SK-MEL-5 (cell line): ENCODE measurements at regions not wholly inside any gene's neighbourhood (a gene's known extent, or its start where the extent isn't known, plus 50 kb on each side); places are given as distances from the start of the nearest gene placed in this dataset.
A peak's percentile ranks its signal among the peaks of the same experiment; 100 is the strongest.

Source experiments
- DNase-seq: peaks from one replicate; pipeline ENCODE4 v3.0.0-alpha.2; 2016; ENCODE audit warnings: low read depth, low spot score
- in situ Hi-C: cut with HindIII; loops from 2 replicates; pipeline ENCODE4 v1.10.0; 2016; ENCODE audit warnings: low sequenced_read_pairs, high pct_unique_total_duplicates, low pct_unique_long_range_greater_than_20kb

- no peak for DNase-seq
- in situ Hi-C loops = no loop called here
These were observed 423.7 kb downstream of the ANXA1 start for GRCh38 chr9:73575101-73576060.

GRCh38 chr9:73577848-73578247, 426.2 kb downstream of the ANXA1 start:
- peak; percentile 24 for DNase-seq
- in situ Hi-C loops = no loop called here

- in situ Hi-C loops = no loop called here
- DNase-seq = no peak
These were observed 428.2 kb downstream of the ANXA1 start for GRCh38 chr9:73579823-73580222.

- no peak for DNase-seq
- in situ Hi-C loops = no loop called here
These were observed 431.9 kb downstream of the ANXA1 start for GRCh38 chr9:73583576-73583975.

GRCh38 chr9:73595036-73595545, 443.4 kb downstream of the ANXA1 start:
- no peak for DNase-seq

GRCh38 chr9:73596321-73596720, 444.7 kb downstream of the ANXA1 start:
- in situ Hi-C loops = no loop called here
- peak; percentile 54 for DNase-seq

More at GRCh38 chr9:73595036-73595545, 443.4 kb downstream of the ANXA1 start:
- in situ Hi-C loops = no loop called here

- in situ Hi-C loops = no loop called here
- DNase-seq = no peak
These were observed 445.4 kb downstream of the ANXA1 start for GRCh38 chr9:73597039-73597438.

GRCh38 chr9:73597771-73598170, 446.1 kb downstream of the ANXA1 start:
- in situ Hi-C loops = no loop called here
- no peak for DNase-seq

- in situ Hi-C loops = no loop called here
- no peak for DNase-seq
These were observed 457.7 kb downstream of the ANXA1 start for GRCh38 chr9:73609381-73609780.

GRCh38 chr9:73611032-73611431, 459.4 kb downstream of the ANXA1 start:
- DNase-seq = no peak
- in situ Hi-C loops = no loop called here

- in situ Hi-C loops = no loop called here
- no peak for DNase-seq
These were observed 461.5 kb downstream of the ANXA1 start for GRCh38 chr9:73613092-73613701.

- DNase-seq = no peak
- in situ Hi-C loops = no loop called here
These were observed 463.9 kb downstream of the ANXA1 start for GRCh38 chr9:73615557-73615956.

GRCh38 chr9:73617586-73617985, 465.9 kb downstream of the ANXA1 start:
- in situ Hi-C loops = no loop called here
- no peak for DNase-seq

GRCh38 chr9:73640971-73641370, 489.3 kb downstream of the ANXA1 start:
- in situ Hi-C loops = no loop called here
- no peak for DNase-seq

GRCh38 chr9:73643379-73644013, 491.8 kb downstream of the ANXA1 start:
- DNase-seq = peak; percentile 82
- in situ Hi-C loops = no loop called here

- in situ Hi-C loops = no loop called here
- DNase-seq = no peak
These were observed 495.9 kb downstream of the ANXA1 start for GRCh38 chr9:73647560-73647959.

GRCh38 chr9:73649552-73649951, 497.9 kb downstream of the ANXA1 start:
- no peak for DNase-seq
- in situ Hi-C loops = no loop called here

GRCh38 chr9:73655363-73655762, 503.7 kb downstream of the ANXA1 start:
- in situ Hi-C loops = no loop called here
- no peak for DNase-seq
